ENCODE measurements at regions not wholly inside any gene's neighbourhood (a gene's known extent, or its start where the extent isn't known, plus 50 kb on each side); places are given as distances from the start of the nearest gene placed in this dataset.

- in situ Hi-C loops (cut with MboI; ENCODE audit: low sequenced_read_pairs in 4 of 4), result no loop called here
- no peak for DNase-seq
- no peak for ATAC-seq
- Histone ChIP-seq H3K27ac (no peak overlapping the region), H3K9me3 (no peaks in the 10 kb centered on the region), H3K27me3 (no peaks in the 10 kb centered on the region), H3K4me3 (no peak overlapping the region), H3K4me1 (no peaks in the 10 kb centered on the region), H3K36me3 (no peaks in the 10 kb centered on the region)
- intact Hi-C loops (cut with DNase I; ENCODE audit: low total_unique reads), result no loop called here
- TF ChIP-seq POLR2A (IDR thresholded peaks at IDR 0.05), result no peak
- no peak for TF ChIP-seq CTCF (IDR thresholded peaks at IDR 0.05 in 4 of 5, conservative IDR thresholded peaks at IDR 0.05 in 1 of 5)
Measured at GRCh38 chr2:129710670-129711495, 268.6 kb upstream of the RAB6C start.

GRCh38 chr2:129711816-129712675, 267.4 kb upstream of the RAB6C start:
- Histone ChIP-seq H3K9me3 (no peaks in the 10 kb centered on the region), H3K36me3 (no peaks in the 10 kb centered on the region), H3K4me1 (no peaks in the 10 kb centered on the region), H3K27me3 (no peaks in the 10 kb centered on the region), H3K4me3 (no peak overlapping the region), H3K27ac (no peak overlapping the region)
- intact Hi-C loops (cut with DNase I; ENCODE audit: low total_unique reads) (no loop called here), in situ Hi-C loops (cut with MboI; ENCODE audit: low sequenced_read_pairs in 4 of 4) (no loop called here)
- no peak for DNase-seq
- no peak for ATAC-seq
- no peak for TF ChIP-seq POLR2A (IDR thresholded peaks at IDR 0.05)
- no peak for TF ChIP-seq CTCF (IDR thresholded peaks at IDR 0.05 in 4 of 5, conservative IDR thresholded peaks at IDR 0.05 in 1 of 5)

GRCh38 chr2:129712676-129712985, 266.8 kb upstream of the RAB6C start:
- H3K27ac ChIP-seq, result no peak overlapping the region
- H3K4me1 ChIP-seq, result no peaks in the 10 kb centered on the region
- ATAC-seq (no peak), DNase-seq (no peak)
- intact Hi-C loops (cut with DNase I; ENCODE audit: low total_unique reads) (no loop called here), in situ Hi-C loops (cut with MboI; ENCODE audit: low sequenced_read_pairs in 4 of 4) (no loop called here)
- H3K27me3 ChIP-seq, result no peaks in the 10 kb centered on the region
- no peaks in the 10 kb centered on the region for H3K36me3 ChIP-seq
- TF ChIP-seq POLR2A (IDR thresholded peaks at IDR 0.05), result no peak
- no peak for TF ChIP-seq CTCF (IDR thresholded peaks at IDR 0.05 in 4 of 5, conservative IDR thresholded peaks at IDR 0.05 in 1 of 5)
- H3K4me3 ChIP-seq, result no peak overlapping the region
- no peaks in the 10 kb centered on the region for H3K9me3 ChIP-seq

GRCh38 chr2:129713337-129713736, 266.1 kb upstream of the RAB6C start:
- in situ Hi-C loops (cut with MboI; ENCODE audit: low sequenced_read_pairs in 4 of 4), result no loop called here
- no peaks in the 10 kb centered on the region for H3K4me1 ChIP-seq
- H3K9me3 ChIP-seq, result no peaks in the 10 kb centered on the region
- no peaks in the 10 kb centered on the region for H3K36me3 ChIP-seq
- H3K27ac ChIP-seq, result no peak overlapping the region
- DNase-seq (no peak), ATAC-seq (no peak)
- TF ChIP-seq POLR2A (IDR thresholded peaks at IDR 0.05), result no peak
- no peak for TF ChIP-seq CTCF (IDR thresholded peaks at IDR 0.05 in 4 of 5, conservative IDR thresholded peaks at IDR 0.05 in 1 of 5)
- H3K4me3 ChIP-seq, result no peak overlapping the region
- intact Hi-C loops (cut with DNase I; ENCODE audit: low total_unique reads), result no loop called here
- no peaks in the 10 kb centered on the region for H3K27me3 ChIP-seq
